ENCODE measurements at regions not wholly inside any gene's neighbourhood (a gene's known extent, or its start where the extent isn't known, plus 50 kb on each side); places are given as distances from the start of the nearest gene placed in this dataset.

DNA sequence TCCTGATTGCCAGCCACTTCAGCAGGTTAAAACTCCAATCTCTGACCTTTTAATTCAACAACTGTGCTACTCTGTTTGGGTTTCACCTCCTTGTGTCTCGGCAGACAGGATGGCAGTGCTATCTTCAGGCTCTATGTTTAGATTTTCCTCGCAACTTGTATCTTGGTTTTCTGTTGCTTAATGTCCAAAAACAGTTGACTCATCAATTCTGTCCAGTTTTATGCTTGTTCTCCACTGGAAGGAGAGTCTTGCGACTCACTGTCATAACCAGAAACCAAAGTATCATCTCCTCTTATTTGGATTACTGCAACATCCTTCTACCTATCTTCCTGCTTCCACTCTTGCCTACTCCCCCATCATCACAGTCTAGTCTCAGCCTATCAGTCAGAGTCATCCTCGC is 130.9 kb upstream of the ADAMTS16 start:
- no peaks in the 10 kb centered on the region for H3K36me3 Mint-ChIP-seq (ENCODE audit: insufficient read depth in 1 of 3, low read depth in 3 of 3)
- H3K4me3 Mint-ChIP-seq, result no peak overlapping the region
- H3K14ac ChIP-seq (ENCODE audit: insufficient read depth, low read length), result no peak overlapping the region

More for the DNA sequence above, 130.9 kb upstream of the ADAMTS16 start:
- no CpG with 5 or more reads among the region's 4 CpGs for WGBS (ENCODE audit: extremely low coverage, insufficient read length, low lambda C conversion rate)
- TF ChIP-seq, protein P1, sequence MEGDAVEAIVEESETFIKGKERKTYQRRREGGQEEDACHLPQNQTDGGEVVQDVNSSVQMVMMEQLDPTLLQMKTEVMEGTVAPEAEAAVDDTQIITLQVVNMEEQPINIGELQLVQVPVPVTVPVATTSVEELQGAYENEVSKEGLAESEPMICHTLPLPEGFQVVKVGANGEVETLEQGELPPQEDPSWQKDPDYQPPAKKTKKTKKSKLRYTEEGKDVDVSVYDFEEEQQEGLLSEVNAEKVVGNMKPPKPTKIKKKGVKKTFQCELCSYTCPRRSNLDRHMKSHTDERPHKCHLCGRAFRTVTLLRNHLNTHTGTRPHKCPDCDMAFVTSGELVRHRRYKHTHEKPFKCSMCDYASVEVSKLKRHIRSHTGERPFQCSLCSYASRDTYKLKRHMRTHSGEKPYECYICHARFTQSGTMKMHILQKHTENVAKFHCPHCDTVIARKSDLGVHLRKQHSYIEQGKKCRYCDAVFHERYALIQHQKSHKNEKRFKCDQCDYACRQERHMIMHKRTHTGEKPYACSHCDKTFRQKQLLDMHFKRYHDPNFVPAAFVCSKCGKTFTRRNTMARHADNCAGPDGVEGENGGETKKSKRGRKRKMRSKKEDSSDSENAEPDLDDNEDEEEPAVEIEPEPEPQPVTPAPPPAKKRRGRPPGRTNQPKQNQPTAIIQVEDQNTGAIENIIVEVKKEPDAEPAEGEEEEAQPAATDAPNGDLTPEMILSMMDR (conservative IDR thresholded peaks at IDR 0.05), result no peak
- H3K27ac Mint-ChIP-seq, result no peak overlapping the region
- no peak overlapping the region for H2AFZ ChIP-seq (ENCODE audit: low read length)
- no peaks in the 10 kb centered on the region for H3K79me2 ChIP-seq (ENCODE audit: insufficient read depth, low read length)
- H3K4me1 Mint-ChIP-seq, result peaks cover 0 to under 1% of the 10 kb centered on the region in 2 experiments; a peak in 1 of 4 replicates
- H3K9ac ChIP-seq (ENCODE audit: extremely low read depth, insufficient read length, low read length), result no peak overlapping the region
- no peak overlapping the region for H3K4me2 ChIP-seq (ENCODE audit: insufficient read depth, insufficient read length, low read length)
- H4K20me1 ChIP-seq (ENCODE audit: control insufficient read depth, insufficient read depth, insufficient read length), result no peaks in the 10 kb centered on the region
- no peaks in the 10 kb centered on the region for H3K9me3 Mint-ChIP-seq
- DNase-seq, result no peak
- H3K4me1 ChIP-seq (ENCODE audit: insufficient read depth, low read length), result no peaks in the 10 kb centered on the region
- H2BK120ac ChIP-seq (ENCODE audit: low read depth, low read length, poor library complexity, severe bottlenecking), result no peak overlapping the region
- H3K56ac ChIP-seq (ENCODE audit: insufficient read length, low read depth, low read length), result no peak overlapping the region
- no peak overlapping the region for H3K18ac ChIP-seq (ENCODE audit: insufficient read length, low read depth, low read length)
- no peaks in the 10 kb centered on the region for H3K9me3 ChIP-seq (ENCODE audit: control insufficient read depth, low read depth, low read length)
- H3K27me3 Mint-ChIP-seq (ENCODE audit: low read depth), result peaks cover 3% of the 10 kb centered on the region; the same call in 1 of the 2 replicates
- H2BK5ac ChIP-seq (ENCODE audit: insufficient read length, low read length), result no peak overlapping the region
- no peak overlapping the region for H4K91ac ChIP-seq (ENCODE audit: insufficient read length, low read depth, low read length)
- no peak overlapping the region for H4K5ac ChIP-seq (ENCODE audit: insufficient read length, low read depth, low read length)
- no peak overlapping the region for H3K4ac ChIP-seq (ENCODE audit: low read depth, low read length)
- no peak overlapping the region for H2BK15ac ChIP-seq (ENCODE audit: low read depth, low read length)
- no peaks in the 10 kb centered on the region for H3K79me1 ChIP-seq (ENCODE audit: insufficient read depth, low read depth, low read length, poor library complexity, severe bottlenecking)
- H3K23me2 ChIP-seq (ENCODE audit: insufficient read length, low read depth, low read length, poor library complexity, severe bottlenecking), result no peaks in the 10 kb centered on the region
- no peak overlapping the region for H2BK20ac ChIP-seq (ENCODE audit: low read depth, low read length, poor library complexity, severe bottlenecking)
- H3K27me3 ChIP-seq (ENCODE audit: insufficient read depth, low read length), result no peaks in the 10 kb centered on the region
- no peak overlapping the region for H4K8ac ChIP-seq (replicated peaks; ENCODE audit: insufficient read length, low read depth, low read length)
- H2AK5ac ChIP-seq (ENCODE audit: insufficient read length, low read length), result no peak overlapping the region
- H3T11ph ChIP-seq (ENCODE audit: low read length), result no peak overlapping the region
- H3K27ac ChIP-seq (ENCODE audit: insufficient read length, low read depth, low read length), result no peak overlapping the region
- H3K23ac ChIP-seq (ENCODE audit: insufficient read length, low read depth, low read length), result no peak overlapping the region
- H2BK12ac ChIP-seq (ENCODE audit: insufficient read length, low read depth, low read length), result no peak overlapping the region

All from H9 (cell line).